Peyer's patch (tissue), 4 donors: ENCODE measurements at regions not wholly inside any gene's neighbourhood (a gene's known extent, or its start where the extent isn't known, plus 50 kb on each side); places are given as distances from the start of the nearest gene placed in this dataset.

ENCODE experiments used
- CTCF ChIP-seq, 6 experiments: fragments of 450-650 bp in 4 of 6; fragments of 200-600 bp in 2 of 6; sonication (generic) in 1 of 6; IDR thresholded peaks; one replicate each; pipeline ENCODE4 v1.5.1; 2017 to 2019; ENCODE audit warnings: antibody characterized with exemption in 6 of 6, mild to moderate bottlenecking in 3 of 6, moderate library complexity in 1 of 6
- POLR2A ChIP-seq, 2 donors: fragments of 450-650 bp; IDR thresholded peaks; one replicate each; pipeline ENCODE4 v1.5.1; 2017; ENCODE audit warnings: antibody characterized with exemption in 2 of 2, mild to moderate bottlenecking in 2 of 2, moderate library complexity in 2 of 2

DNA sequence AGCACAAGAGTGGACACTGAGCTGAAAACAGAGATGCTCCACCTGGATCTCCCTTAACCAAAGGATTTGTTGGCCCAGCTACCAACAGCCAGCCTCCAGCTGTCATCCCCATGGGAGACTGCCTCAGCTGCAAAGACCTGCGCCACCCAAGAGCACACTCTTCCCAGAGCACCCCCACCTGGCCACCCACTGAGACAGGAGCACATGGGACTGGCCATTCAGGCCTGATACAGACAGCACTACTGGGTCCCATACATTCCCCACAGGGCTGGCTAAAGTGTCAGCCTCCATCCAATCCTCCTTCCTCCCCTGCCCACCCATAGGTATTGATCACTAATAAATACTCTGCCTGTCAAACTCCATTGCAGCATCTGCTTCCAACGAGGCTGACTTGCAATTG, 241.5 kb downstream of the BCL11B start:
- TF ChIP-seq POLR2A (IDR thresholded peaks at IDR 0.05), result no peak
- no peak for TF ChIP-seq CTCF (IDR thresholded peaks at IDR 0.05)
